ENCODE measurements at regions not wholly inside any gene's neighbourhood (a gene's known extent, or its start where the extent isn't known, plus 50 kb on each side); places are given as distances from the start of the nearest gene placed in this dataset.
"Not testable (repeated sequence)": the region's sequence is repeated elsewhere in the genome, so short reads cannot be mapped to it uniquely, and the experiment has no call there.

DNA sequence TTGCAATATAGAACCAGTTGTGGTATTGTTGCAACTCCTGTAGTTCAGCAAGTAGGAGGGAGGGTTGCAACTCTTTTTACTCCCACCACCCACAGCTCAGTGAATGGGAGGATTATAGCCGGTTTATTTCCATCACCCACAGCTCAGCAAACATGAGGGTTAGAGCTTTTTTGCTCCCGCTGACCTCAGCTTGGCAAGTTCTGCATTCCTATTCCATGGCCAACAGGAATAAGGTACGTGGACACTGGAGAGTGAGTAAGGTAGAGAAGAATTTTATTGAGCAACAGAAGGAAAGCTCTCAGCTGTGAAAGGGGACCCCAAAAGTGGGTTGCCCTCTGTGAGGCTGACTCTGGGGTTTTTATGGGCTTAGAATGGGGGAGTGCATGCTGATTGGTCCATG lies 167.1 kb upstream of the SMIM30 start:
- ChIA-PET POLR2A (no interaction called here), CTCF (interaction anchor here (0.8 to 2.1 kb wide), 2 partner anchors 29 to 271 kb away, joined by 3 to 4 read pairs; no protein-coding TSS in a partner anchor)

DNA sequence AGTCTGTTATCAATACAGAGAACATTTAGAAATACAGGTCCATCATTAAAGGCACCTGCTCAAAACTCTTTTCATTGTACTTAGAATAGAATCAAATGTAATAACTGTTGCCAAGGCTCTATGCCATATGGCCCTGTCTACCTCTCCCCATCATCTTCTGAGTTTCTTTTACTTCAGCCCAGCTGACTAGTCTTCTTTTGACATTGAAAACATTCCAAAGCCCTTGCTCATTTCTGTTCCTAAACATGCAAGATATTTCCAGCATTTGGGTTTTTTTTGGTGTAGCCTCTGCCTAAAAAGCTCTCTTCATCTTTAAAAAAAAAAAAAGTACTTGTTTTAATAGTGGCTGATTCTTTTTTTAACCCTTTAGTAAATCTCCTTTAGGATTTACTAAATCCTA lies 165.5 kb upstream of the SMIM30 start:
- TF ChIP-seq, protein P1, sequence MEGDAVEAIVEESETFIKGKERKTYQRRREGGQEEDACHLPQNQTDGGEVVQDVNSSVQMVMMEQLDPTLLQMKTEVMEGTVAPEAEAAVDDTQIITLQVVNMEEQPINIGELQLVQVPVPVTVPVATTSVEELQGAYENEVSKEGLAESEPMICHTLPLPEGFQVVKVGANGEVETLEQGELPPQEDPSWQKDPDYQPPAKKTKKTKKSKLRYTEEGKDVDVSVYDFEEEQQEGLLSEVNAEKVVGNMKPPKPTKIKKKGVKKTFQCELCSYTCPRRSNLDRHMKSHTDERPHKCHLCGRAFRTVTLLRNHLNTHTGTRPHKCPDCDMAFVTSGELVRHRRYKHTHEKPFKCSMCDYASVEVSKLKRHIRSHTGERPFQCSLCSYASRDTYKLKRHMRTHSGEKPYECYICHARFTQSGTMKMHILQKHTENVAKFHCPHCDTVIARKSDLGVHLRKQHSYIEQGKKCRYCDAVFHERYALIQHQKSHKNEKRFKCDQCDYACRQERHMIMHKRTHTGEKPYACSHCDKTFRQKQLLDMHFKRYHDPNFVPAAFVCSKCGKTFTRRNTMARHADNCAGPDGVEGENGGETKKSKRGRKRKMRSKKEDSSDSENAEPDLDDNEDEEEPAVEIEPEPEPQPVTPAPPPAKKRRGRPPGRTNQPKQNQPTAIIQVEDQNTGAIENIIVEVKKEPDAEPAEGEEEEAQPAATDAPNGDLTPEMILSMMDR (IDR thresholded peaks at IDR 0.05; ENCODE audit: control extremely low read depth, extremely low read depth, low read depth, missing control alignments): no peak
- CTCF ChIA-PET: no interaction called here
- POLR2A ChIA-PET: no interaction called here
- DNase-seq (ENCODE audit: extremely low spot score): no peak

More for the DNA sequence above, 167.1 kb upstream of the SMIM30 start:
- TF ChIP-seq, protein P1 (IDR thresholded peaks at IDR 0.05; ENCODE audit: control extremely low read depth, extremely low read depth, low read depth, missing control alignments): no peak
- DNase-seq (ENCODE audit: extremely low spot score): no peak

DNA sequence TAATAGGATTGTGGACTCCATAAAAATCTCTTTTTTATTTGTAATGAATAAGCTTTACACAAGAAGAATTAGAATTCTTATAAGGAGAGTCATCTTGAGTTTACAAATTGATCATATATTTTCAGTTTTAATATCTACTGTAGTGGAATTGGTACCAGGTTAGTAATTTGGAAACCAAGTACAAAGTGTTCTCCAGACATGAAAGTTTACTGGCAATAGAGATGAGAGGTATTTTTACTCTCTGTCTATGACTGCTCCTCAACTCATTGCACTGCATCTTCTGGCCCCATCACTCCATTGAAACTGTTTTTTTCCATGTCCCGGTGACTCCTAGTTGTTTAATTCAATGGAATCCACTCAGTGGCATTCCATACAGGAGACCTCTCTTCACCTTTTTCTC lies 164.5 kb upstream of the SMIM30 start:
- no peak for DNase-seq (ENCODE audit: extremely low spot score)
- ChIA-PET CTCF (no interaction called here), POLR2A (no interaction called here)
- TF ChIP-seq, protein P1 (IDR thresholded peaks at IDR 0.05; ENCODE audit: control extremely low read depth, extremely low read depth, low read depth, missing control alignments): no peak

DNA sequence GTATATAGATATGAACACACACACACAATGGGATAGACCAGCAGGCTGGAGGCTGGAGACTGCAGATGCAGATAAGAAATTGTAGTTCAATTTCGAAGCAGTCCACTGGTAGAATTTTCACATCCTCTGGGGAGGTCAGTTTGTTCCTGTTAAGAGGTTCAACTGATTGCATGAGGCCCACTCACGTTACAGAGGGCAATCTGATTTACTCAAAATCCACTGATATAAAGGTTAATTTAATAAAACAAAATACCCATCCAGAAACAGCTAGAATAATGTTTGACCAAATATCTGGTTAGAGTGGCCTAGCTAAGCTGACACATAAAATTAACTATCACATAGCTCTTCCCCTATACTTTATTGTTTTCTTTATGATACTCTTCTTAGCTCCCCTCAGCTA lies 162.9 kb upstream of the SMIM30 start:
- DNase-seq (ENCODE audit: extremely low spot score): no peak
- POLR2A ChIA-PET: no interaction called here
- CTCF ChIA-PET: no interaction called here
- TF ChIP-seq, protein P1 (IDR thresholded peaks at IDR 0.05; ENCODE audit: control extremely low read depth, extremely low read depth, low read depth, missing control alignments): no peak

DNA sequence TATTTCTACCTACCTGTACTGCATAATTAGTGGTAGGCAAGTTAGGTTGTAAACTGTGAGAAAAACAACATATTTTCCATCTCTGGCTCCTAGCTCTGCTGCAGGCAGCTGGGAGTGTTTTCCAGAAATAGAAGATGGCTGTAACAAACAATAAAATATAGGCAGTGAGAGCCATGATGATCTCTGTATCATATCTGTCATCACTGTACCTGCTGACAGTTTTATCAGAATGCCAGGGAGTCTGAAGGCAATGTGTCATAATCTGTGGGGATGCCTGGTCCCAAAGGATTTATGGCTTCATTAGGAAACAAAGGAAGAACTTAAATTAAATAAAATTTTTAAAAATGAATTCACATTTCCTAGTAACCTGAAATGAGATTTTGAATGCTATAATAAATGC lies 160.9 kb upstream of the SMIM30 start:
- CTCF ChIA-PET: no interaction called here
- POLR2A ChIA-PET: no interaction called here
- TF ChIP-seq, protein P1 (IDR thresholded peaks at IDR 0.05; ENCODE audit: control extremely low read depth, extremely low read depth, low read depth, missing control alignments): no peak
- no peak for DNase-seq (ENCODE audit: extremely low spot score)

DNA sequence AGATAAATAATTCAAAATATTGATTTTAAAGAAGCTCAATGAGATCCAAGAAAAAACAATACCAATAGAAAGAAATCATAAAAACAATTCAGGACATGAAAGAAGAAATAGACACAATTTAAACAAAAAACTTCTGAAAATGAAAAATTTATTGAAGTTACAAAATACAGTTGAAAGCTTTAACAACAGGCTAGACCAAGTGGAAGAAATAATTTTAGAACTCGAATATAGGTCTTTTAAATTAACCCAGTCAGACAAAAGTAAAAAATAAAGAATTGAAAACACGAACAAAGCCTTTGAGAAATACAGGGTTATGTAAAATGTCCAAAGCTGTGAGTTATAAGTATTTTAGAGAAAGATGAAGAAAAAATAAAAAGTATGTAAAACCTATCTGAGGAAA lies 152.4 kb upstream of the SMIM30 start:
- TF ChIP-seq, protein P1 (IDR thresholded peaks at IDR 0.05; ENCODE audit: control extremely low read depth, extremely low read depth, low read depth, missing control alignments): no peak
- CTCF ChIA-PET: no interaction called here
- POLR2A ChIA-PET: no interaction called here

DNA sequence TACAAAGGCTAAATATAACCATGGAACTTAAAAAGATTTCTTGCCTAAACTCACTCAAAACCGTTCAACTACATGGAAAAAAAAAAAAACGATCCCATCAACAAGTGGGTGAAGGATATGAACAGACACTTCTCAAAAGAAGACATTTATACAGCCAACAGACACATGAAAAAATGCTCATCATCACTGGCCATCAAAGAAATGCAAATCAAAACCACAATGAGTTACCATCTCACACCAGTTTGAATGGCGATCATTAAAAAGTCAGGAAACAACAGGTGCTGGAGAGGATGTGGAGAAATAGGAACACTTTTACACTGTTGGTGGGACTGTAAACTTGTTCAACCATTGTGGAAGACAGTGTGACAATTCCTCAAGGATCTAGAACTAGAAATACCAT lies 151.2 kb upstream of the SMIM30 start:
- DNase-seq (ENCODE audit: extremely low spot score); CTCF ChIA-PET; POLR2A ChIA-PET: not testable (repeated sequence)

More for the DNA sequence above, 152.4 kb upstream of the SMIM30 start:
- DNase-seq (ENCODE audit: extremely low spot score): no peak

All from GM10248 (cell line).